Natural killer cell treated with Interleukin-12 subunit alpha and Interleukin-12 subunit beta and Interleukin-15 and Interleukin-18, amount 100 ng/mL, for 72 hours (primary cell): ENCODE measurements at regions not wholly inside any gene's neighbourhood (a gene's known extent, or its start where the extent isn't known, plus 50 kb on each side); places are given as distances from the start of the nearest gene placed in this dataset.
"Not testable (repeated sequence)": the region's sequence is repeated elsewhere in the genome, so short reads cannot be mapped to it uniquely, and the experiment has no call there.

ENCODE experiments used
- ATAC-seq, 2 donors: fragments of 150-1000 bp; cut with Tn5 transposase in 1 of 2; sonication (Bioruptor Pico), chemical (Tn5 transposase) in 1 of 2; 2 replicates each; pipeline ENCODE4 v1.10.0; 2021
- DNase-seq: peaks from one replicate; pipeline ENCODE4 v3.0.0; 2022; ENCODE audit warnings: low spot score
- H3K27ac Mint-ChIP-seq, 2 donors: 1 replicate in 1 of 2; 2 replicates in 1 of 2; pipeline ENCODE4 v1.8.0; 2022; ENCODE audit warnings: mixed read lengths in 2 of 2, mild to moderate bottlenecking in 1 of 2, moderate library complexity in 1 of 2
- H3K27me3 Mint-ChIP-seq, 2 donors: 1 replicate in 1 of 2; 2 replicates in 1 of 2; pipeline ENCODE4 v1.8.0; 2022; ENCODE audit warnings: mixed read lengths in 2 of 2
- H3K36me3 Mint-ChIP-seq: one replicate; pipeline ENCODE4 v1.8.0; 2022; ENCODE audit warnings: mixed read lengths
- H3K4me1 Mint-ChIP-seq, 2 donors: 1 replicate in 1 of 2; 2 replicates in 1 of 2; pipeline ENCODE4 v1.8.0; 2022; ENCODE audit warnings: low read depth in 2 of 2, mixed read lengths in 2 of 2, mild to moderate bottlenecking in 1 of 2
- H3K4me3 Mint-ChIP-seq: one replicate; pipeline ENCODE4 v1.8.0; 2022; ENCODE audit warnings: mixed read lengths
- H3K9me3 Mint-ChIP-seq: 2 replicates; pipeline ENCODE4 v1.8.0; 2022; ENCODE audit warnings: mixed read lengths

- Mint-ChIP-seq H3K9me3 (no peaks in the 10 kb centered on the region), H3K4me1 (peaks cover 0 to 5% of the 10 kb centered on the region in 2 donors), H3K36me3 (no peaks in the 10 kb centered on the region), H3K27ac (no peak overlapping the region), H3K27me3 (peaks cover 38 to 43% of the 10 kb centered on the region in 2 donors), H3K4me3 (no peak overlapping the region)
- ATAC-seq (no peak), DNase-seq (no peak)
These were observed 186.1 kb upstream of the E2F8 start for GRCh38 chr11:19426756-19427403.

GRCh38 chr11:19426011-19426755 is 185.4 kb upstream of the E2F8 start:
- Mint-ChIP-seq H3K4me1 (peaks cover 0 to 5% of the 10 kb centered on the region in 2 donors), H3K27me3 (peaks cover 31 to 40% of the 10 kb centered on the region in 2 donors), H3K9me3 (no peaks in the 10 kb centered on the region), H3K27ac (no peak overlapping the region), H3K4me3 (no peak overlapping the region), H3K36me3 (no peaks in the 10 kb centered on the region)
- DNase-seq, result no peak
- no peak for ATAC-seq

- Mint-ChIP-seq H3K9me3 (no peaks in the 10 kb centered on the region), H3K27ac (no peak overlapping the region), H3K36me3 (no peaks in the 10 kb centered on the region), H3K27me3 (peaks cover 21 to 43% of the 10 kb centered on the region in 2 donors), H3K4me1 (no peaks in the 10 kb centered on the region), H3K4me3 (no peak overlapping the region)
- DNase-seq (no peak), ATAC-seq (peak in 1 of 2 donors; percentile 27)
These were observed 181.5 kb upstream of the E2F8 start for GRCh38 chr11:19422276-19422675.

GRCh38 chr11:19420868-19421533 is 180.3 kb upstream of the E2F8 start:
- no peak for DNase-seq
- Mint-ChIP-seq H3K9me3 (no peaks in the 10 kb centered on the region), H3K36me3 (no peaks in the 10 kb centered on the region), H3K4me1 (no peaks in the 10 kb centered on the region), H3K27me3 (peaks cover 17 to 41% of the 10 kb centered on the region in 2 donors), H3K4me3 (no peak overlapping the region), H3K27ac (no peak overlapping the region)
- peak; percentile 15 to 29 for ATAC-seq

- ATAC-seq (no peak), DNase-seq (no peak)
- no peak overlapping the region for H3K27ac Mint-ChIP-seq
- H3K9me3 Mint-ChIP-seq, result no peaks in the 10 kb centered on the region
- H3K4me1 Mint-ChIP-seq, result no peaks in the 10 kb centered on the region
- no peak overlapping the region for H3K4me3 Mint-ChIP-seq
- H3K36me3 Mint-ChIP-seq, result peaks cover 3% of the 10 kb centered on the region
- H3K27me3 Mint-ChIP-seq, result peaks cover 25 to 38% of the 10 kb centered on the region in 2 donors
These were observed 179.1 kb upstream of the E2F8 start for GRCh38 chr11:19419808-19420207.

- ATAC-seq, result peak; percentile 36 to 48
These were observed 178.4 kb upstream of the E2F8 start for GRCh38 chr11:19419021-19419750.

GRCh38 chr11:19418221-19418620 is 177.5 kb upstream of the E2F8 start:
- Mint-ChIP-seq H3K27ac (no peak overlapping the region), H3K9me3 (no peaks in the 10 kb centered on the region), H3K4me3 (no peak overlapping the region), H3K27me3 (peaks cover 39% of the 10 kb centered on the region in 2 donors), H3K4me1 (no peaks in the 10 kb centered on the region), H3K36me3 (peaks cover 6% of the 10 kb centered on the region)
- ATAC-seq, result no peak
- no peak for DNase-seq

More at GRCh38 chr11:19419021-19419750, 178.4 kb upstream of the E2F8 start:
- Mint-ChIP-seq H3K9me3 (no peaks in the 10 kb centered on the region), H3K27ac (no peak overlapping the region), H3K4me1 (no peaks in the 10 kb centered on the region), H3K27me3 (peaks cover 31 to 41% of the 10 kb centered on the region in 2 donors), H3K4me3 (no peak overlapping the region), H3K36me3 (peaks cover 6% of the 10 kb centered on the region)
- no peak for DNase-seq

GRCh38 chr11:19412070-19412469 is 171.3 kb upstream of the E2F8 start:
- H3K27ac Mint-ChIP-seq, result not testable (repeated sequence)

GRCh38 chr11:19410032-19410431 is 169.3 kb upstream of the E2F8 start:
- Mint-ChIP-seq H3K27ac (no peak overlapping the region), H3K9me3 (no peaks in the 10 kb centered on the region), H3K4me3 (no peak overlapping the region), H3K36me3 (peaks cover 6% of the 10 kb centered on the region), H3K27me3 (peaks cover 35 to 36% of the 10 kb centered on the region in 2 donors), H3K4me1 (no peaks in the 10 kb centered on the region)
- ATAC-seq (no peak), DNase-seq (no peak)

More at GRCh38 chr11:19412070-19412469, 171.3 kb upstream of the E2F8 start:
- ATAC-seq, DNase-seq, H3K36me3 Mint-ChIP-seq, H3K4me3 Mint-ChIP-seq, H3K4me1 Mint-ChIP-seq, H3K9me3 Mint-ChIP-seq: not testable (repeated sequence)
- H3K27me3 Mint-ChIP-seq, result peaks cover 33 to 36% of the 10 kb centered on the region in 2 donors

GRCh38 chr11:19409307-19409706 is 168.6 kb upstream of the E2F8 start:
- H3K27me3 Mint-ChIP-seq, result peaks cover 28 to 29% of the 10 kb centered on the region in 2 donors

GRCh38 chr11:19407677-19408270 is 167.0 kb upstream of the E2F8 start:
- peaks cover 27 to 34% of the 10 kb centered on the region in 2 donors for H3K27me3 Mint-ChIP-seq
- no peak overlapping the region for H3K27ac Mint-ChIP-seq
- H3K36me3 Mint-ChIP-seq, result no peaks in the 10 kb centered on the region
- DNase-seq, result no peak
- no peaks in the 10 kb centered on the region for H3K4me1 Mint-ChIP-seq
- no peaks in the 10 kb centered on the region for H3K9me3 Mint-ChIP-seq
- H3K4me3 Mint-ChIP-seq, result no peak overlapping the region
- no peak for ATAC-seq

More at GRCh38 chr11:19409307-19409706, 168.6 kb upstream of the E2F8 start:
- no peaks in the 10 kb centered on the region for H3K36me3 Mint-ChIP-seq
- no peak overlapping the region for H3K27ac Mint-ChIP-seq
- DNase-seq (no peak), ATAC-seq (no peak)
- no peaks in the 10 kb centered on the region for H3K9me3 Mint-ChIP-seq
- H3K4me1 Mint-ChIP-seq, result no peaks in the 10 kb centered on the region
- no peak overlapping the region for H3K4me3 Mint-ChIP-seq

GRCh38 chr11:19405966-19406365 is 165.2 kb upstream of the E2F8 start:
- no peak overlapping the region for H3K27ac Mint-ChIP-seq
- no peak for ATAC-seq
- no peak overlapping the region for H3K4me3 Mint-ChIP-seq
- peaks cover 26 to 27% of the 10 kb centered on the region in 2 donors for H3K27me3 Mint-ChIP-seq
- no peaks in the 10 kb centered on the region for H3K9me3 Mint-ChIP-seq
- no peaks in the 10 kb centered on the region for H3K4me1 Mint-ChIP-seq
- no peak for DNase-seq
- H3K36me3 Mint-ChIP-seq, result no peaks in the 10 kb centered on the region

GRCh38 chr11:19404787-19405186 is 164.0 kb upstream of the E2F8 start:
- ATAC-seq (no peak), DNase-seq (no peak)
- Mint-ChIP-seq H3K27me3 (peaks cover 25 to 26% of the 10 kb centered on the region in 2 donors), H3K9me3 (no peaks in the 10 kb centered on the region), H3K4me3 (no peak overlapping the region), H3K36me3 (no peaks in the 10 kb centered on the region), H3K4me1 (no peaks in the 10 kb centered on the region), H3K27ac (no peak overlapping the region)
